ENCODE measurements at regions not wholly inside any gene's neighbourhood (a gene's known extent, or its start where the extent isn't known, plus 50 kb on each side); places are given as distances from the start of the nearest gene placed in this dataset.

DNA sequence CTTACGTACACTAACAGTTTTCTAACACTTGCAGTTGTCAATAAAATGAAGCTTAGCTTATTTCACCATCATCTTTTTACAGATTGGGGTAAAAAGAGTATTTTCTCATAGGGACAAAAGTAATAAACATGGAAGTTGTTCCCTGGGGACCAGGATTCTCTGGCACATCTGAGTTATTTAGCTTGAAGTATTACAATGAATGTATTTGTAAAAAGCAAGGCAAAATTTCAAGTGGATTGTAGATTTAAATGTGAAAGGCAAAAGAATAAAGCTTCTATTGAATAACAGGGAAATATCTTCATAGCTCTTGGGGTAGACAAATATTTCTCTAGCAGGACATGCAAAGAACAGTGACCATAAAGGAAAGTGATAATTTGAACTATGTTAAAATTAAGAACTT is 260.0 kb upstream of the ECI2 start:
- TF ChIP-seq, protein P1, sequence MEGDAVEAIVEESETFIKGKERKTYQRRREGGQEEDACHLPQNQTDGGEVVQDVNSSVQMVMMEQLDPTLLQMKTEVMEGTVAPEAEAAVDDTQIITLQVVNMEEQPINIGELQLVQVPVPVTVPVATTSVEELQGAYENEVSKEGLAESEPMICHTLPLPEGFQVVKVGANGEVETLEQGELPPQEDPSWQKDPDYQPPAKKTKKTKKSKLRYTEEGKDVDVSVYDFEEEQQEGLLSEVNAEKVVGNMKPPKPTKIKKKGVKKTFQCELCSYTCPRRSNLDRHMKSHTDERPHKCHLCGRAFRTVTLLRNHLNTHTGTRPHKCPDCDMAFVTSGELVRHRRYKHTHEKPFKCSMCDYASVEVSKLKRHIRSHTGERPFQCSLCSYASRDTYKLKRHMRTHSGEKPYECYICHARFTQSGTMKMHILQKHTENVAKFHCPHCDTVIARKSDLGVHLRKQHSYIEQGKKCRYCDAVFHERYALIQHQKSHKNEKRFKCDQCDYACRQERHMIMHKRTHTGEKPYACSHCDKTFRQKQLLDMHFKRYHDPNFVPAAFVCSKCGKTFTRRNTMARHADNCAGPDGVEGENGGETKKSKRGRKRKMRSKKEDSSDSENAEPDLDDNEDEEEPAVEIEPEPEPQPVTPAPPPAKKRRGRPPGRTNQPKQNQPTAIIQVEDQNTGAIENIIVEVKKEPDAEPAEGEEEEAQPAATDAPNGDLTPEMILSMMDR (IDR thresholded peaks at IDR 0.05; ENCODE audit: low read depth, low read length): no peak
- TF ChIP-seq POLR2A (IDR thresholded peaks at IDR 0.05; ENCODE audit: extremely low read depth, insufficient read length): no peak
